K562 (cell line): ENCODE measurements at regions not wholly inside any gene's neighbourhood (a gene's known extent, or its start where the extent isn't known, plus 50 kb on each side); places are given as distances from the start of the nearest gene placed in this dataset.

ENCODE experiments used
- CTCF ChIP-seq, 3 experiments: IDR thresholded peaks in 2 of 3; conservative IDR thresholded peaks in 1 of 3; 2 replicates each; pipeline ENCODE4 v1.5.1; 2011 to 2012; ENCODE audit warnings: low read length in 3 of 3, mild to moderate bottlenecking in 3 of 3, control low read depth in 2 of 3, improper control_type of control experiment in 1 of 3, inconsistent platforms in 1 of 3, low read depth in 1 of 3, mixed read lengths in 1 of 3, moderate library complexity in 1 of 3; ENCODE audit not compliant: insufficient read depth in 2 of 3
- EZH2 ChIP-seq: IDR thresholded peaks from 2 replicates; pipeline ENCODE4 v1.6.1; 2012; ENCODE audit warnings: low read depth, mild to moderate bottlenecking, inconsistent platforms, low read length, borderline replicate concordance
- HDAC6 ChIP-seq: IDR thresholded peaks from 2 replicates; pipeline ENCODE4 v1.6.1; 2012; ENCODE audit warnings: low read depth, mild to moderate bottlenecking, control low read depth, inconsistent platforms, low read length, moderate library complexity
- HNRNPK ChIP-seq: fragments of 200-400 bp; formaldehyde crosslinking; IDR thresholded peaks from one replicate; pipeline ENCODE4 v1.6.1; 2018; ENCODE audit warnings: mild to moderate bottlenecking, low read depth, low read length; ENCODE audit not compliant: poor library complexity, severe bottlenecking
- POLR2A ChIP-seq: fragments of 450-650 bp; conservative IDR thresholded peaks from 2 replicates; pipeline ENCODE4 v1.6.1; 2016
- RAD51 ChIP-seq: fragments of 450-650 bp; IDR thresholded peaks from 2 replicates; pipeline ENCODE4 v1.7.1; 2016; ENCODE audit warnings: low read depth, mild to moderate bottlenecking, borderline replicate concordance
- RB1 ChIP-seq: fragments of 450-650 bp; IDR thresholded peaks from 2 replicates; pipeline ENCODE4 v1.6.1; 2017; ENCODE audit warnings: low read depth, mild to moderate bottlenecking
- ZNF282 ChIP-seq: sonication (generic); formaldehyde crosslinking; IDR thresholded peaks from 2 replicates; pipeline ENCODE4 v1.8.1; 2023; ENCODE audit warnings: missing genetic modification reagents
- ZNF707 ChIP-seq: fragments of 250-450 bp; sonication (Bioruptor Pico); conservative IDR thresholded peaks from 2 replicates; pipeline ENCODE4 v1.8.0; 2022; ENCODE audit warnings: inconsistent platforms, mild to moderate bottlenecking, moderate library complexity

DNA sequence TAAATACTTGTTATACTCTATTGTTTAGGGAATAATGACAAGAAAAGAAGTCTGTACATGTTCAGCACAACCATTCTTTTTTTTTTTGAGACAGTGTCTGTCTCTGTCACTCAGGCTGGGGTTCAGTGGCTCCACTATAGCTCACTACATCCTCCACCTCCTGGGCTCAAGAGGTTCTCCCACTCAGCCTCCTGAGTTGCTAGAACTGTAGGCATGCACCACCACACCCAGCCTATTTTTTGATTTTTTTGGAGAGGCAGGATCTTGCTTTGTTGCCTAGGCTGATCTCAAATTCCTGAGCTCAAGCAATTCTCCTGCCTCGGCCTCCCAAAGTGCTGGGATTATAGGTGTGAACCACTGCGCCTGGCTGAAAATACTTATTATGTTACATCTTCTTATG is 250.0 kb downstream of the MIAT start:
- TF ChIP-seq RB1 (no peak), HNRNPK (no peak), HDAC6 (no peak), ZNF282 (CRISPR knock-in tag) (no peak), CTCF (IDR thresholded peaks at IDR 0.05 in 2 of 3, conservative IDR thresholded peaks at IDR 0.05 in 1 of 3; ENCODE audit: insufficient read depth in 2 of 3, low read depth in 1 of 3, low read length in 3 of 3) (no peak), RAD51 (no peak), ZNF707 (no peak), POLR2A (no peak), EZH2 (no peak)
